ENCODE measurements at regions not wholly inside any gene's neighbourhood (a gene's known extent, or its start where the extent isn't known, plus 50 kb on each side); places are given as distances from the start of the nearest gene placed in this dataset.

DNA sequence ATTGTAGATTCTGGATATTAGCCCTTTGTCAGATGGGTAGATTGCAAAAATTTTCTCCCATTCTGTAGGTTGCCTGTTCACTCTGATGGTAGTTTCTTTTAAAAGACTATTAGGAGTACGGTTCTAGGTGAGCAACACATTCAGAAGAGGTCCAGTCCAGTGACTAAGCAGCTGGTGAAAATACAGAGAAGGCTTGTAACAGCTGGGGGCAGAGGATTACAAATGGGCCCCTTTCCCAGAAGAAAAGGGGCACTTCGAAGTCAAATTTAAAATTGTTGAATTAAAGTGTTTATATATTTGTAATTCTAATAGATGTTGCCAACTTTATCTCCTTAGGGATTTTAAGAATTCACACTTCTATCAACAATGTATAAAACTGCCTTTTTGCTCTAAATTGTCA is 720.5 kb downstream of the TLE4 start:
- WGBS, 2 experiments (ENCODE audit: extremely low coverage in 1 of 2, insufficient coverage in 1 of 2, insufficient read length in 1 of 2, insufficient replicate concordance in 2 of 2, low coverage in 1 of 2, low lambda C conversion rate in 2 of 2, missing lambda C conversion rate in 1 of 2), result 97% methylated on average over 2 of the region's 2 CpGs; no CpG with 5 or more reads in 1 of the 2 experiments
- TF ChIP-seq SIX5 (IDR thresholded peaks at IDR 0.05; ENCODE audit: low read depth, low read length) (no peak), CEBPB (IDR thresholded peaks at IDR 0.05; ENCODE audit: low read depth, low read length) (no peak), TBP (IDR thresholded peaks at IDR 0.05; ENCODE audit: low read depth, low read length) (no peak), CHD1 (IDR thresholded peaks at IDR 0.05; ENCODE audit: low read depth, low read length) (no peak), GABPA (IDR thresholded peaks at IDR 0.05; ENCODE audit: borderline replicate concordance, insufficient read depth, low read length) (no peak), POLR2AphosphoS5 (IDR thresholded peaks at IDR 0.05; ENCODE audit: low read depth, low read length) (no peak), NANOG (IDR thresholded peaks at IDR 0.05; ENCODE audit: insufficient read depth, low read depth, low read length, poor library complexity, severe bottlenecking) (no peak)

More for the DNA sequence above, 720.5 kb downstream of the TLE4 start:
- Histone ChIP-seq H2BK15ac (ENCODE audit: low read length) (no peak overlapping the region), H3K23me2 (ENCODE audit: low read depth, low read length) (no peaks in the 10 kb centered on the region), H3K4me1 (replicated peaks in 1 of 4; ENCODE audit: control insufficient read depth in 3 of 4, insufficient read depth in 4 of 4, low read length in 3 of 4) (no peaks in the 10 kb centered on the region), H2BK12ac (ENCODE audit: low read depth, low read length) (no peak overlapping the region), H3K4me2 (ENCODE audit: insufficient read depth in 1 of 2, low read depth in 2 of 2, low read length in 2 of 2) (no peak overlapping the region), H2BK120ac (replicated peaks; ENCODE audit: low read depth, low read length) (no peak overlapping the region), H3K4ac (replicated peaks; ENCODE audit: insufficient read length, low read depth, low read length) (no peak overlapping the region), H3K56ac (replicated peaks; ENCODE audit: insufficient read length, low read depth, low read length) (no peak overlapping the region), H3K79me2 (ENCODE audit: control insufficient read depth in 1 of 2, insufficient read depth in 2 of 2, low read length in 2 of 2) (no peaks in the 10 kb centered on the region), H3K14ac (ENCODE audit: insufficient read length) (no peak overlapping the region), H3K23ac (ENCODE audit: insufficient read length) (no peak overlapping the region), H3K36me3 (ENCODE audit: control insufficient read depth in 2 of 4, insufficient read depth in 4 of 4, low read length in 3 of 4) (no peaks in the 10 kb centered on the region), H4K20me1 (replicated peaks in 1 of 2; ENCODE audit: control insufficient read depth in 1 of 2, insufficient read depth in 2 of 2, low read length in 2 of 2) (no peaks in the 10 kb centered on the region), H3K4me3 (ENCODE audit: extremely low read depth in 1 of 4, insufficient read depth in 2 of 4, low read depth in 3 of 4, low read length in 4 of 4) (no peak overlapping the region), H3K9ac (replicated peaks in 1 of 4; ENCODE audit: extremely low read depth in 1 of 4, low read depth in 3 of 4, low read length in 3 of 4) (no peak overlapping the region), H2BK20ac (ENCODE audit: low read length) (no peak overlapping the region), H3K18ac (ENCODE audit: extremely low read depth, low read length) (no peak overlapping the region), H3K27ac (ENCODE audit: low read depth, low read length) (no peak overlapping the region), H4K8ac (ENCODE audit: extremely low read depth, insufficient read depth, low read length) (no peak overlapping the region), H3K27me3 (replicated peaks in 1 of 4; ENCODE audit: control insufficient read depth in 3 of 4, extremely low read depth in 1 of 4, insufficient read depth in 3 of 4, low read length in 3 of 4) (no peaks in the 10 kb centered on the region), H2BK5ac (ENCODE audit: low read depth, low read length) (no peak overlapping the region), H2AK5ac (ENCODE audit: low read depth, low read length) (no peak overlapping the region), H3K79me1 (ENCODE audit: low read depth, low read length) (no peaks in the 10 kb centered on the region), H3K9me3 (ENCODE audit: insufficient read depth in 2 of 2, low read depth in 1 of 2, low read length in 1 of 2) (no peaks in the 10 kb centered on the region), H4K91ac (replicated peaks; ENCODE audit: insufficient read length, low read length) (no peak overlapping the region), H2AFZ (ENCODE audit: low read length) (no peak overlapping the region), H4K5ac (ENCODE audit: insufficient read length, low read depth, low read length) (no peak overlapping the region)
- FAIRE-seq, result no peak
- ChIA-PET CTCF (ENCODE audit: partially characterized antibody) (no interaction called here), POLR2A (ENCODE audit: partially characterized antibody) (no interaction called here)
- DNase-seq (ENCODE audit: low read depth in 1 of 2, low spot score in 2 of 2), result no peak
